Astrocyte (in vitro differentiated cells and primary cell): ENCODE measurements at regions not wholly inside any gene's neighbourhood (a gene's known extent, or its start where the extent isn't known, plus 50 kb on each side); places are given as distances from the start of the nearest gene placed in this dataset.

Source experiments
- EZH2 ChIP-seq: IDR thresholded peaks from 2 replicates; pipeline ENCODE4 v1.6.1; 2012; ENCODE audit warnings: mild to moderate bottlenecking, low read length, inconsistent platforms; ENCODE audit not compliant: insufficient read depth
- TF ChIP-seq, protein P1 (sequence below): IDR thresholded peaks from 2 replicates; pipeline ENCODE4 v1.5.1; 2011; ENCODE audit warnings: low read depth, mild to moderate bottlenecking, inconsistent platforms, low read length, moderate library complexity; ENCODE audit not compliant: insufficient read depth

DNA sequence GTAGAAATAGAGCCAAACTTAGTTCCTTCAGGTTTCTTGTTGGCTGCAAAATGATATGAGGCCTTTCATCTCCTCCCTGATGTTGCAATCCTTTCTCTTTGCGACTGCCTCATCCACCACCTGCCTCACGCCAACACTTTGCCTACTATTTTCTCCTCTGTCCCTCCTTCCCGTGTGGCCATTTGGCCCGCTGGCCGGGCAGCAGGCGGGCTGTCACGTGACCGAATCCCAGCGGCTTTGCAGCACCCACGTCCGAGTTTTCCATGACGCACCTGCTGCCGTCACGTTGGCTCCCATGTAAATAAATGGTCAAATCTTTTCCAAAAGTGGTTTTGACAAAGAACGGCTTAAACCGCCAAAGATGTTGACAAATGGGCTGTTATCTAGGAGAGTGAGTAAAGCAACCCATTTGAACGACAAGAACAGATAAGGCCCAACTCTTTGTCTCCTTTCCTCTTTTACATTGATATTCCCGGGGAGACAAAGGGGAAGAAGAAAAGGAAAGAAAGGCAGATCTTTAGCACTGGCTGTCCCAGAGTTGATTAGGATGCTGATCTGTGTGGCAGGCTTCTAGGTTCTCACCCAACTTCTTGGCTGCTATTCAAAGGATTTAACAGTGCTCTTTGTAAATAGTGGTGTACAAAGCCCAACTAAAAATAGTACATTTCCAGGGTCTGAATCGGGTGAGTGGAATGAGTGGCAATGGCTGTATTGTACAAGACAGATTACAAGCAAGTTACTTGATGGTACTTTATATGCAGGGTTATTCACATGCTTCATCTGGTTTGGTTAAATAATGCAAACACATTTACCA, 174.2 kb upstream of the JADE1 start:
- TF ChIP-seq, protein P1, sequence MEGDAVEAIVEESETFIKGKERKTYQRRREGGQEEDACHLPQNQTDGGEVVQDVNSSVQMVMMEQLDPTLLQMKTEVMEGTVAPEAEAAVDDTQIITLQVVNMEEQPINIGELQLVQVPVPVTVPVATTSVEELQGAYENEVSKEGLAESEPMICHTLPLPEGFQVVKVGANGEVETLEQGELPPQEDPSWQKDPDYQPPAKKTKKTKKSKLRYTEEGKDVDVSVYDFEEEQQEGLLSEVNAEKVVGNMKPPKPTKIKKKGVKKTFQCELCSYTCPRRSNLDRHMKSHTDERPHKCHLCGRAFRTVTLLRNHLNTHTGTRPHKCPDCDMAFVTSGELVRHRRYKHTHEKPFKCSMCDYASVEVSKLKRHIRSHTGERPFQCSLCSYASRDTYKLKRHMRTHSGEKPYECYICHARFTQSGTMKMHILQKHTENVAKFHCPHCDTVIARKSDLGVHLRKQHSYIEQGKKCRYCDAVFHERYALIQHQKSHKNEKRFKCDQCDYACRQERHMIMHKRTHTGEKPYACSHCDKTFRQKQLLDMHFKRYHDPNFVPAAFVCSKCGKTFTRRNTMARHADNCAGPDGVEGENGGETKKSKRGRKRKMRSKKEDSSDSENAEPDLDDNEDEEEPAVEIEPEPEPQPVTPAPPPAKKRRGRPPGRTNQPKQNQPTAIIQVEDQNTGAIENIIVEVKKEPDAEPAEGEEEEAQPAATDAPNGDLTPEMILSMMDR, result no peak
- TF ChIP-seq EZH2, result no peak
